Stimulated activated naive CD4-positive, alpha-beta T cell (primary cell): ENCODE measurements at regions not wholly inside any gene's neighbourhood (a gene's known extent, or its start where the extent isn't known, plus 50 kb on each side); places are given as distances from the start of the nearest gene placed in this dataset.

Experiments used
- DNase-seq, 6 experiments: peaks; one replicate each; lab custom pipeline; 2025; lab: John Stamatoyannopoulos, UW

- DNase-seq, result no peak
Observed at GRCh38 chr2:180364719-180365118, 357.6 kb upstream of the CWC22 start.

DNA sequence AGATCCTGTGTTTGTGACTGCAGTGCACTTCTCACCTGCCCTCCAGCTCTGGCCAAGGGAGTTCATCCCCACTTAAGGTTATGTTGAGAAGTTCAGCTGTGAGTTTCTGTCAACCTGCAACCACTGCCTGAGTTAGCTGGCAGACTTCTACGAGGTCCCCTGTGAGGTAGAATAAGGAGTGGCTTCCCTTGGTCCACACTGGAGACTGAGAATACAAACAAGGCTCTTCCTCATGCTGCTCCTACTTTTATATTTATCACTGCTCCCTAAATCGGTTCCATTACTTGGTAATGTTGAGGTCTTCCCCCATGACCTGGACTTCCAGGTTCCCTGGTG is 353.2 kb upstream of the CWC22 start:
- DNase-seq, result no peak

- DNase-seq, result no peak
Observed at GRCh38 chr2:180359522-180360282, 352.6 kb upstream of the CWC22 start.

DNA sequence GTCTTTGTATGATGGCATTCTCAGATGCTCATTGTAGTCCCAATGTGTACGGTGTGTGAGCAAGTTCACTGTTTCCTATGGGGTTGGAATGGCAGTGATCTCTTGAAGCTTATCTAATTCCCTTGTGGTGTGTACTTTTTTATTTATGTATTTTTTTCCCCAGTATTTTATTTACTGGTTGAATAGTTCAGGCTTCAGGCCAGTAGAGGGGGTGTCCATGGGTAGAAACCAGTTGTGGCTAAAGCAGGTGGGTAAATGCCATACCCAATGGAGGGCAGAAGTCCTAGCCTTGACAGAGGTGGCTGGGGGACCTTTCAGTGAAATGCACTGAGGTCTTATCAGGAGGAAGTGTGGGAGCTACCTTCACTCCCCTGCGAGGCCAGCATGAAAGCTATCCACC is 351.4 kb upstream of the CWC22 start:
- no peak for DNase-seq

GRCh38 chr2:180356676-180357075 is 349.6 kb upstream of the CWC22 start:
- no peak for DNase-seq

DNA sequence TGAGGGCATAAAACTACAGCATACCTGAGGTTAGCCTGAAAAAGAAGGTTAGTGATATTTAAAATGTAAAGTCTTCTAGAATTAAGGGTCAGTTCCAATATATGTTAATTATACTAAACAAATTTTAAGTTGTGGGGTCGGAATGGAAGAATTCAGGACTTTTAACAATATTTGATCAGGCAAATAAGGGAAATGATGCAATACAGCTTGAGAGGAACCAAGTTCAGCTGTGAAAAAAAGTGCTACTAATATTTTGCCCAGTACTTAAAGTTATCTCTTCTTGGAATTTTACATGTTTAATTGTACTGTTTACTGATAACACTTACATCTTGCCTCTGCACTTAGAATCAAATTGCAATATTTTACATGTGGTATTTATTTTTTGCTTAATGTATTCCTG is 345.5 kb upstream of the CWC22 start:
- no peak for DNase-seq

DNA sequence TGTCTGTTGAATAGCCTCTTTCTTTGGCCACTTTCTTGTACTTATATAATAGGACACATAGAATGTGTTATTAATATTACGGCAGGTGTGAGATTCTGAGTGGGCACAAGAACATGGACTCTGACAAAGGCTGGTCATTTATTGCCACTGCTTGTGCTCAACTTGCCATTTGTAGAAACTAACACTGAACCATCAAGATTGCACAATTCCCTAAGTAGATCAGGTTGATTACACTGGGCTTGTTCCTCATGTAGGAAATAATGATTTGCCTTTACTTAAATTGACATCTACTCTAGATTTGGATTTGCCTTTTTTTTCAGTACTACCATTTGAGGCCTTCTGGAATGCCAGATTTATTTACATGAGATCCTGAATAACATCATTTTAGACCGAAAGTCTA is 342.7 kb upstream of the CWC22 start:
- DNase-seq, result no peak

DNA sequence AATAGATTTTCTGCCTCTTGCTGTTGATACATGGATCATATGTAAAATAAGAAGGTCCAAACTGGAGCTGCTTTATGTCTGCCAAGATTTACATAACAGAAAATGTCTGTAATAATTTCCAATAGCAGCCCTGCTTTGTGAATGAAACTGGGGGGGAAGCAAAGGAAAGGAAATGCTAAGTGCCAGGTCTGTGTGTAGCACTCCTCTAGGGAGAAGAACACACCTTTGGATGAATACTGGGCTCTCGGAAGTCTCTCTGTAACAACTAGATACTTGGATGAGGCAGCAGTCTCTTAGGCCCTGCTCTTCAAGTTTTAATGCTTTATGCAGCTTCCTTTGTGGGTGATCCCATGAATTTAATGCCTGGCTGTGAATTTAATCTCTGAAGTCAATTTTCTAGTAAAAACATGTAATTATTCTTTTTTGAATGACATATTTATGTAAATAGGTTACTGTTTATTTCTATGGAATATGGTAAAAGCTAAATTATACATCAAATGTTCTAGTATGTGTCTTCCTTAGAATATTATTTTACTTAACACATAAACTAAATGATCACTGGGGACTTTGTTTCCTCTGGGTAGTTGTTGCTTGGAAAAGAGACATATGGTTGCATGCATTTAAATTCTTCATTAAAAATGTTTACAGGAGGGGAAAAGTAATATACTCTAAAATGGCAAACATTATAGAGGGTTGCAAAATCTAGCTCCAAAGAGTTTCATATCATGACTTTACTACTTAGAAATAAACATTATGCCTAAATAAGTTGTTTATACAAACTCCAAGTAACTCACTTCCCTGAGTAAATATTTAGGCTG is 336.6 kb upstream of the CWC22 start:
- no peak for DNase-seq

DNA sequence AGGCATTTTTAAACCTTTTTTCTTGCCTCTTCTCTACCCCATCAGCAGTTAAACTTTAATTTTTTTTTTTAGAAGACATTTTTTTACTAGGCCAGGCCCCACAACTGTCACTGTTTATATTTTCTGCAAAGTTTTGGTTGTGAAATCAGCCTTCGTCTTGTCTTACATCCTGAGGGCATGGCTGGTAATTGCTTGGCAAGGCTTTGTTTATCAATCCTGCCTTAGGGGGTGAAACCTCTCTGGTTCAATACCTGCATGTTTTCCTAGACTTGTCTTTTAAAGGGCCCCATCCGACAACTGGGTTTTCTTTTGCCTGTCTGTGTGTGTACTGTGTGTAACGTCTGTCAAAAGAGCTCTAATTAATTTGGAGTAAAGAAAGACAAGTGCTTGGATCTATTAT is 330.0 kb upstream of the CWC22 start:
- DNase-seq, result no peak

DNA sequence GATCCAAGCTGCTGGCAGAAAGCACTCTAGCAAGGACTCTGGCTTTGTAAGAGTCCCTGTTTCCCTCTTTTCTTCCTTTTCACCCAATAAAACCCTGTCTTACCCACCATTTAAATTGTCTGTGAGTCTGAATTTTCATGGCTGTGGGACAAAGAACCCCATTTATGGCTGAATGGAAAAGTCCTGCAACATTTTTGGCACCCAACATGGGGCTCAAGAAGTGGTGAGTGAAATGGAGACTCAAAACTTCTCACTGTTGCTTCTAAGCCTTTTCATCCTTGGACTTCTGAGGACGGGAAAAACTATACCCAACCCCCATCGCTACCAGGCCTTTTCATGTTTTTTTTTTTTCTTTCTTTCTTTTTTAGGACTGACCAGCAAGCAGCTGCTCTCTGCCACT is 329.5 kb upstream of the CWC22 start:
- DNase-seq, result no peak

DNA sequence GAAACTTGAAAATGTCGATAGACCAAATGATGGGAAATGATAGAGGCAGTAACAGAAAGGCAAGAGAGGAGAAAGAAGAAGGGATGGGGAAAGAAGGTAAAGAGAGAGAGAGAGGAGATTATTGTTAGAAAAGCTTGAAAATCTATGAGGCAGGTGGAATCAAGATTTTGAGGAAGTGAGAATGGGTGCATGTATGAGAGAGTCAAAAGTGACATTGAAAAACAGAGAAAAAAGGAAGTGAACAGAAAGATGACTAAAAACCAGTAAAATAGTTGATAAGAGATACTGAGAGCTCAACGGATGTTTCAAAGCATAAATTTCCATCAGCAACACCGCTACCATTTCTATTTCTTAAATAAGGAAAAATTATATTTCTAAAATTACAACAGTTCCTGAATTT is 327.4 kb upstream of the CWC22 start:
- DNase-seq, result no peak

DNA sequence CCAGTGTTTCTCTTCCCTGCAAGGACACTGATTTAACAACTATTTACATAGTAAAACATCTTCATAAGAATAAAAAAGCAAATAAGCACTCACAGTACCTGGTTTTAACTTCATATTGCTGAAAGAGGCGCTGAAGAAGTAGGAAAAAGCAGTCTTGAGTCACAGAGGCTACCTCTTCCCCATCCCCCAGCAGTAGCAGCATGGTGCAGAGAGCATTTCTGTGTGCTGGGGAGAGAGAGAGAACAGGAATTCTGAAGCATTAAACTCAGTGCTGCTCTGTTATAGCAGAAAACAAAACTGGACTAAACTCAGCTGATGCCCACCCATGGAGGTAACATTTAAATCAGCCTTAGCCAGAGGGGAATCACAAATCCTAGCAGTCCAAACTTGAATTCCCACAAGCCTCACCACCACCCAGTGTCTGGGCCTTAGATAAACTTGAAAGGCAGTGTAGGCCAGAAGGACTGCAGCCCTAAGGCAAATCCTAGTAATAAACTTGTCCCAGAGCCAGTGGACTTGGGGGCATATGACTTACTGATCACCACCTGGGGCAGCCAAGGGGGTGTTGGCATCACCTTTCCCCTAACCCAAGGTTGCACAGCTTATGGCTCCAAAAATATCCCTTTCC is 321.8 kb upstream of the CWC22 start:
- DNase-seq, result no peak

DNA sequence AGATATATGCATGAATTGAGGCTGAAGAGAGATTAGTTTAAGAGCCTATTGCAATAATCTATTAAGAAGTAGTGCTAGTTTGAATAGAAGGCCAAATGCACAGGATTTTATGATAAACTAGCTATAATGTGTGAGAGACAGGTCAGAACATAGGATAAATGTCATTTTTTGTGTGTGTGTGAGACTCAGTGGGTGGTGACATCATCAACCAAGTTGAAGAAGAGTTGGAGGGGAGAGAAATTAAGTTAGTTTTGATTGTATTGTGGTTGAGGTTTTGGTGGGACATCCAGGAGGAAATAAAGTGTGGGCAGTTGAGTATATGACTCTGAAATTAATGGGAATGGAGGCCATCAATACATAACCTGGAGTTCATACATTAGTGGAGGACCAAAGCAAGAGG is 320.1 kb upstream of the CWC22 start:
- DNase-seq, result no peak

DNA sequence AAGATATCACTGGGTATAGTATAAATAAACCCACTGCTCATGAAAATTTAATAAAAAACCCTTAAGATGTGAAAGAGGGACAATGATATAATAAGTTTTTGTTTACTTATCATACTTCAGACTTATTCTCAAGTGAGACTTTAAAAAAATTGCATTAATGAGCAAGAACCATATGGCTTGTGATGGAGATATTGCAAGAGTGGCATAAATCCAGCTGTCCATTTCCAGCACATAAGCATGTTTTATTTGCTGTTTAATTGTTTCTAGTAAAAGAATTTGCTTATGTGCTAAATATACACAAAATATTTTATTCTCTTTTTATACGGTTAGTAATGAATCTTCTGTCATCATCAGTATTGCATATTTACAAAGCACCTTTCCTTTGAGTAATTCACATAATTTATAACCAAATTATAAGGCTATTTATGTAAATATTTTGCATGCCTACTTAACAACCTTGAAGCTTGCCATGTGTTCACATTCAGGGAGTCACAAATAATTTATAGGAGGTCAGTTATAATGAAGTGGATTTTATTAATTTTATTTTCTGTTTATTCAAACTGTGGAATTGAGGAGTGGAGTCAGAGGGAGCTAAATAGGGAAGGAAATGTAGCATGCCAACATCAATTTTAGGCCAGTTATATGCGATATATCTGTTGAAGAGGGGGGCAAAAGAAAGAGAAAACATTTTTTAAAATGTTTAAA is 318.5 kb upstream of the CWC22 start:
- no peak for DNase-seq

- no peak for DNase-seq
Observed at GRCh38 chr2:180324182-180324581, 317.1 kb upstream of the CWC22 start.

DNA sequence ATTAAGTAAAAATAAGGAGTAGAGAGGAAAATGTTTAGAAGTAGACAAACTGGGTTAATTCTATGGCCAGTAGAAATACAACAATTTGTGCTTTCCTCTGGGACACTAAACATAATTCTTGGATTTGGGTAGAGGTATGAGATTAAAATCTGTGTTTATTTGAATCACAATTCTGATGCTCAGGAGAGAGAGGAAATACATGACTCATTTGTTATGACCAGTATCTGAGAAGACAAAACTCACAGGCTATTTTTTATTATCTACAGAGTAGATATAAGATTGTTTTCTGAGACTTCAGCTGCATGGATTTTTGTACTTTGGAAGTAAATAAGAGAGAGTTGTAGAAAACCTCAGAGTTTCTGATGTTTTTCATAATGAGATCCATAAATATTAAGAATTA is 315.7 kb upstream of the CWC22 start:
- DNase-seq, result no peak

GRCh38 chr2:180319586-180320405 is 312.7 kb upstream of the CWC22 start:
- no peak for DNase-seq

DNA sequence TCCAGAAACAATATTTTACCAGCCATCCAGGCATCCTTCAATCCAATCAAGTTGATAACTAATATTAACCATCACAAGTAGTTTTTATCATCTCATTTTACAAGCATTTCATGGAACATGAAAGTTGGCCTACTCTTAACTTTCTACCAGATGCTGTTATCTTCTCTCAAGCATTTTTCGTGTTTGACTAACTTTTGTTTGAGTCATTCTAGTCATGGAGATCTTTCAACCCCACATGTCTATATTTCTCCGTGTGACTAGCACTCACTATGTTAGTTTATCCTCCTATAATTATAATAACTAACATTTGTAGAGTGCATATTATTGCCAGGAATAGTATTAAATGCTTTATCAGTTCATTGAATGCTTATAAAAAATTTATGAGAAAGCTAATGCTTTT is 307.0 kb upstream of the CWC22 start:
- DNase-seq, result no peak

- no peak for DNase-seq
Observed at GRCh38 chr2:180312542-180312941, 305.4 kb upstream of the CWC22 start.

GRCh38 chr2:180307096-180307495 is 300.0 kb upstream of the CWC22 start:
- DNase-seq, result no peak

DNA sequence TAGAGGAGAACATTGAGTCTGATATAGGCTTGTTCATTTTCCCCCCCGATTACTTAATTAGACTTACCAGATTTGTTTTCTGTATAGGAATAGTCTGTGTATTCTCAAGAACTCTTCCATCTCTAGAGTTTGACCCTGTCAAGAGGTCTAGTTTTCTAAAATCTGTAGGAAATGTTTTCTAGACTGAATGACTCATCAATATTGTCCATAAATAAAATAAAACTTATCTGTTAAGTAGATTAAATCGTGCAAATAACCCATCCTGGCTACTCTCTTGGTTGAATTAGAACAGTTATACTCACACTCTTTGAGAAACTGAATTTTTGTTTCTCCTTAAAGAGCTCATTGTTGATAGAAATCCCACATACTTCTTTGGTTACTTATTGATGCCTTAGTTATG is 299.2 kb upstream of the CWC22 start:
- DNase-seq, result no peak
